ENCODE measurements at regions not wholly inside any gene's neighbourhood (a gene's known extent, or its start where the extent isn't known, plus 50 kb on each side); places are given as distances from the start of the nearest gene placed in this dataset.

GRCh38 chr6:168942646-168943045 lies 311.0 kb downstream of the THBS2 start:
- TF ChIP-seq CTCF (IDR thresholded peaks at IDR 0.05; ENCODE audit: insufficient read depth, low read depth, low read length): no peak
- no peak for TF ChIP-seq EZH2 (IDR thresholded peaks at IDR 0.05; ENCODE audit: insufficient read depth, low read length)
